ENCODE measurements at regions not wholly inside any gene's neighbourhood (a gene's known extent, or its start where the extent isn't known, plus 50 kb on each side); places are given as distances from the start of the nearest gene placed in this dataset.

DNA sequence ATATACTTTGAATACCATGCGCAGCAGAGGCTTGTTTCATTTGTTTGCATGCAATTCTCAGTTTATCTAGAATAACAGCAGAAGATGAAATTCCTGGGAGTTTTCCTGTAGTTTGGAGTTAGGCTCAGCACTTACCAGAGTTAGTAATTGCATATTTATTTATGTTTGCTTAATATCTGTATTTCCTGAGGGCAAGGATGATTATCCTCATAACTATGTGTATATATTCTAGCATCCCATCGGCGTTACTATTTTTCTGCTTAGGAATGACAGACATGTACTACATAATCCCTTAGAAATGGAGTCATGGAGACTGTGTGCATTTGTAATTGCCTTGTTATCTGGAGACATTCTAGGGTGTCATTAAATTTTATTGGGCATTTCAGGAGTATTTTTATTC, 1184.8 kb downstream of the DTWD2 start:
- DNase-seq (ENCODE audit: low read depth in 2 of 2): no peak

- no peak for DNase-seq (ENCODE audit: low read depth in 2 of 2)
Measured at GRCh38 chr5:117801583-117801982, 1186.8 kb downstream of the DTWD2 start.

DNA sequence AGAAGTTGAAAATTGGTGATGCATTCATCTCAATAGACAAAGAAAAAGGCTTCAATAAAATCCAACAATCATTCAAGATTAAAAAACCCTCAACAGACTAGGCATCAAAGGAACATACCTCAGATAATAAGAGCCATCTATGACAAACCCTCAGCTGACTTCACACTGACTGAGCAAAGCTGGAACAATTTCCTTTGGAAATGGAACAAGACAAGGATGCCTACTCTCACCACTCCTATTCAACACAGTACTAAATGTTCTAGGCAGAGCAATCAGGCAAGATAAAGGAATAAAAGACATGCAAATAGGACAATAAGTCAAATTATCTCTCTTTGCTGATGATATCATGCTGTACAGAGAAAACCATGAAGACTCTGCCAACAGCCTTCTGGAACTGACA, 1188.1 kb downstream of the DTWD2 start:
- no peak for DNase-seq (ENCODE audit: low read depth in 2 of 2)

GRCh38 chr5:117794847-117795246, 1193.5 kb downstream of the DTWD2 start:
- DNase-seq (ENCODE audit: low read depth in 2 of 2): no peak

DNA sequence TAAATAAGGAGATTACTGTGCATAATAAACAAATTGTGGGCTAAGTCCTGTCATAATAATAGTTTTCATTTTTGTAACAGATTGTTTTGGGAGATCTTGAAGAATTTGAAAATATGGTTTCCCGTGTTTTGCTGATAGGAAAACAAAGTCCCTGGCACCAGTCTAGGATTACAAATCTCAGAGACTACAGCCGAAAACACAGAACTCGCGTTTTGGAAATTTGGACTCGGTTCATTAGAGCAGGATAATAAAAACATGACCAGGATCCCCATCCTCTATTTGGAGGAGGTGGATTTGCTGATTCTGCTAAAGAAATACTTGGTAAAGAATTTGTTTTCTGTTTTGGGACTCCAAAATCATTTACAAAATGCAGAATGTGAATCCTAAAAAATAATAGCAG, 1194.4 kb downstream of the DTWD2 start:
- no peak for DNase-seq (ENCODE audit: low read depth in 2 of 2)

DNA sequence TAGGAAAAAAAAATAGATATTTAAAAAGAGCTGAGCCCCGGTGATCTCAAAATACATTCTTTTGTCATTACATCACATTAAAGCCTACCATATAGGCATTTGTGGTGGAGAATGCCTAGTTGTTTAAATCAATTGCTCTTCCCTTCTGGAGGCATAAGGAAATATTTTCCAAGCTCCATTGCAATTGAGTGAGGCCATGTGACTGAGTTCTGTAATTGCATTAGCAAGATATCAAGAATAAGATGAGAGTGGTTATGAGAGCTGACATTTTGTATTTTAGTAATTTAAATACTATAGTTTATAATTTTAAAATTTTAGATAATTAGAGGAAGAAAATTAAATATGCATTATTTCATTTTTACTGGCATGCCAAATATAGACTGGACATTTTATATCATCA, 1195.9 kb downstream of the DTWD2 start:
- DNase-seq (ENCODE audit: low read depth in 2 of 2): no peak

GRCh38 chr5:117788596-117788995, 1199.8 kb downstream of the DTWD2 start:
- DNase-seq (ENCODE audit: low read depth in 2 of 2): no peak

GRCh38 chr5:117779171-117779570, 1204.5 kb upstream of the SEMA6A start:
- no peak for DNase-seq (ENCODE audit: low read depth in 2 of 2)

- no peak for DNase-seq (ENCODE audit: low read depth in 2 of 2)
Measured at GRCh38 chr5:117776977-117777376, 1202.4 kb upstream of the SEMA6A start.

DNA sequence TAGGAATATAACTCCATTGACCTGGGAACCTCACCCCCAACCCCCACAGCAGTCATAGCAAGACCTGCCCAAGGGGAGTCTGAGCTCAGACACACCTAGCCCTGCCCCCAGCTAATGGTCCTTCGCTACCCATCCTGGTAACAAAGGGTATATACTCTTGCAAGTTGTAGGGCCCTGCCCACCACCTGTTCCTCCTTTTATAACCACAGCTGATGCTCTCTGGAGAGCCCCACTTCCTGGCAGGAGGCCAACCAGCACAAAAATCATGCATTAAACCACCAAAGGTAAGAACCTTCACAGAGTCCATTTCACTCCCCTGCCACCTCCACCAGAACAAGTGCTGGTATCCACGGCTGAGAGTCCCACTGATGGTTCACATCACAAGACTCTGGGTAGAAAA, 1195.3 kb upstream of the SEMA6A start:
- no peak for DNase-seq (ENCODE audit: low read depth in 2 of 2)

- no peak for DNase-seq (ENCODE audit: low read depth in 2 of 2)
Measured at GRCh38 chr5:117763271-117763670, 1188.6 kb upstream of the SEMA6A start.

- no peak for DNase-seq (ENCODE audit: low read depth in 2 of 2)
Measured at GRCh38 chr5:117761186-117761585, 1186.6 kb upstream of the SEMA6A start.

DNA sequence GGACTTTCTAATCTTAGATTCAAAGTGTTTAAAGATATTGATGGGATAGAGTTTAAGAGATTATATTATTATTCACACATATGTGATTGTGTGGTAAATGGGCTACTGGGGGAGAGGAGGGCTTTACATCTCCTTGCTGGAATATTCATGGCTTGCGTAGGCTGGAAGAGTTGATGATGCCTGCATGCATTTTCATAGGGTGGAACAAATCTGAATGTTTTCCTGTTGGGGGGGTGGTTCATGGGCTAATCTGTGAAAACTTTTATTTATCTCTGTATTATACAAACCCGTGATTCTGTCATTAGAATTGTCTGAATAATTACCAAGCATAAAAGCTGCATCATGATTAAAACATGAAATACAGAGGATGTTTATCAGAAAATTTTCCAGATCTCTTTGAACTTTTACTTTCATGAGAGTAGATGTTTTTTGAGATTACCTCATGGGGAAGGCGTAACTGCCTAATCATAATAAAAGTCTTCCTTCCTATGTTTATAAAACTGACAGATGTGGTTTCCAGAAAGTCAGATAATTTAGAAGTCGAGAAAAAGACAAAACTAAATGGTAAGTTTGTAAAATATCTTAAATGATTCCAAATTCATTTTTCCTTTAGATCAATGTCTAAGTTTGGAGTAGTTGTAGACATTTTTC, 1185.4 kb upstream of the SEMA6A start:
- no peak for DNase-seq (ENCODE audit: low read depth in 2 of 2)

- no peak for DNase-seq (ENCODE audit: low read depth in 2 of 2)
Measured at GRCh38 chr5:117752403-117752802, 1177.8 kb upstream of the SEMA6A start.

DNA sequence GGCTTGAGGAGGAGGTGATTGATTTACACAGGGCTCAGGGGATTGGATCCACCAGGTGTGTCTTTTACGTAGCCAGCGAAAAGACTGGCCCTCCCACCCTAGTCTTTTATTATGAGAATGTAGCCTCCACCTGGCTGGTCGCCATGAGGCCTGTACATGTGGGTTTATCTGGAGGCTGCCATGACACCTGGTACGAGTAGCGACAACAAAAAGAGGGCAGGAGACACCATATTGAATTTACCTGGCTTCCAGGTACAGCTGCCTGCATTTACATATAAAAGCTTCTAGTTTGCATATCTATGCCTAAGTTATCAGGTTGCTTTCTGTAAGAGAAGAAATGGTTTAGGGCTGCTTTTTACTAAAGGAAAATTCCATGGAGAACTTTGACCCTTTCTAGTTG, 1173.7 kb upstream of the SEMA6A start:
- no peak for DNase-seq (ENCODE audit: low read depth in 2 of 2)

- no peak for DNase-seq (ENCODE audit: low read depth in 2 of 2)
Measured at GRCh38 chr5:117743337-117743736, 1168.7 kb upstream of the SEMA6A start.

DNA sequence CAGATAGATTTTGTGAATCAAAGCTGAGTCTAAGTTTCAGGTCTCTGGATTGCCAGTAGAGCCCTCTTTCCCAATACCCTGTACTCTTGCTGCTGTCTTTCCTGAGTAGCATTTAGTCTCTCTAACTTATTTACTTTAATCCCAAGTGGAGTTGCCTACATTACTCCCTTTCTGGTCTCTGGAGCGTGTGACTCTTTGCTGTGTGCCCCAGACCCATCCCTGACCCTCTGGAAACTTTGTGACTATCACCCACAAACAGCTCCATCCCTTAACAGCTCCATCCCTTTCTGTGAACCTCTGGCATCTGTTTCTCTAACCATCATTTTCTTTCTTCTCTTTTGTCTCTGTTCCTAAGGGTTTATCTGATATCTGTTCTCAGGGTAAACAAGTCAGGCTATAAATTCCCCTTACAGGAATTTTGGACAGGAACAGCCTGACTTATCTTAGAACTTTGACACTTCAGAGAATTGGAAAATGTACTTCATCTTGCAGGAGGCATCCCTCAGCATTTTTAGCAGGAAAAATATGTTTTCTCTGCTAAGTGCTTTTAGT, 1167.1 kb upstream of the SEMA6A start:
- no peak for DNase-seq (ENCODE audit: low read depth in 2 of 2)

GRCh38 chr5:117740268-117740667, 1165.6 kb upstream of the SEMA6A start:
- DNase-seq (ENCODE audit: low read depth in 2 of 2): no peak

GRCh38 chr5:117738571-117738970, 1163.9 kb upstream of the SEMA6A start:
- DNase-seq (ENCODE audit: low read depth in 2 of 2): no peak

DNA sequence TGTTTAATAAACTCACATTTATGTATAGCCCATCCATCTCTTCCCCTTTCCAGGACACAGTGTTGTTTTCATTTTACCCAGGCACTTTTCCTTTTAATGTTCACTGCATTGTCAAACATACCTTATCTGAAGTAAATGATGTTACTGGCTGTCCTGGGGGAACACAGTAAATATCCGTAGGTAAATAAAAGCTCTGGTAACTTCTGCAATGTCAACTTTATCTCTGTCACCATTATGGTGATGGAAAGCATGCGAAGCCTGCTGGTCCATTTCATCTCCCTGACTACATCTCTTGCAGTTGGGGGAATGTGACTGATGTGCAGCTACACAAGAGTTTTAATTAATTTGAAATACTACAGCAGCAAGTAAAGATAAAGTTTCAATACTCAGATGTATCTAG, 1162.1 kb upstream of the SEMA6A start:
- DNase-seq (ENCODE audit: low read depth in 2 of 2): no peak

DNA sequence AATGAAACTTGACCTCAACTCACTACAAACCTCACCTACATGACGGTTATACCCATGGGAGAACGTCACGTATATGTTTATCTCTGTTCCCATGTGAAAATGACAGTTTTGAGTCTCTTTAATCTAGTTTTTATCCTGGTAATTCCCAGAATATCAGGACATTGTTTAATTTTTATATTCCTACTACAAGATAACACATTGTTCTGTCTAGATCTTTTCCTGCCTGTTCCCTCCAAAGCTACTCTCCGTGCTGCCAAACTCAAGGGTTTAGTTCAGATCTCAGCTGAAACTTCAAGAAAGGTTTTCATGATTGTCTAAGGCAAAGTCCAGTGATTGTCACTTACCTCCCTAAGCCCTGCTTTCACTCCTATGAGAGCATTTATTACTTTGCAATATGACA, 1159.4 kb upstream of the SEMA6A start:
- no peak for DNase-seq (ENCODE audit: low read depth in 2 of 2)

DNA sequence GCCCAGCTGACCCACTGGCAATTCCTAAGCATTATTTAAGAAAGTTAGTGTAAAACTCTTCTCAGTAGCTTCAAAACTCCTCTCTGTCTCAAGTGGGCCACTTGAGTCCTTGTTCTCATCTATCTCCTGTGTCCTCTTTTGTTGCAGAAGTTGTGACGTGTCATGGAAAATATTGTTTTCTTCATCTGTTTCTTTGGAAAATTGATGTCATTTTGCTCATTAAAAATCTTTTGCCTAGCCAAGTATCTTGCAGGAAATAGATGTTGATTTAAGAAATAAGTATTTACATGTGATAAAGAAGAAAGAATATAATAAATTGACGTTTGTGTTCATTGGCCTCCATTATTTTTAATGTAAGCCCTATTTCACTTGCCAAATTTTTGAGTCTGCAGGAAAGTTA, 1158.4 kb upstream of the SEMA6A start:
- no peak for DNase-seq (ENCODE audit: low read depth in 2 of 2)

GRCh38 chr5:117732264-117732663, 1157.6 kb upstream of the SEMA6A start:
- DNase-seq (ENCODE audit: low read depth in 2 of 2): no peak

DNA sequence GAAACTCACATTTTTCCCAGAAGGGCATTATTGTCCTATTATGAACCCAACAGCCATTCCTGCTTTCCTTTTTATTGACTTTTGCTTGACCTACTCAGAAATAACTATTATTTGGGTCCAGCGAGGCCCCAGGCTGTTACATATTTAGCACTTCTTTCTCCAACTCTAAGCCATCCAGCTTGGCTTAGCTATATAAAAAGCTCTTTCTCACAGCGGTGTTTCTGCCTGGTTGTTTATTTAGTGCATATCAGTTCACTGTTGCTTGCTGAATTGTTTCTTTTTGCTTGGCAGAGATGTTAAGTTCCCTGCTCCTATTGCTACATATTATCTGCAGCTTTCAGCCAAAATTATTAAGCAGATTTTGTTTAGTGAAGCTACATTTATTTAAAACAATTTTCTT, 1156.8 kb upstream of the SEMA6A start:
- DNase-seq (ENCODE audit: low read depth in 2 of 2): no peak

Measured in stimulated activated CD4-positive, alpha-beta T cell treated with anti-CD3 and anti-CD28 coated beads, Interleukin-1b, Interleukin-23, amount 100 ng/mL, for 1 hour (primary cell).